Suprapubic skin (tissue), 3 donors: ENCODE measurements at regions not wholly inside any gene's neighbourhood (a gene's known extent, or its start where the extent isn't known, plus 50 kb on each side); places are given as distances from the start of the nearest gene placed in this dataset.

Experiments used
- EP300 ChIP-seq: sonication (generic); formaldehyde crosslinking; IDR thresholded peaks from one replicate; pipeline ENCODE4 v1.6.1; 2017; ENCODE audit warnings: antibody characterized with exemption
- POLR2A ChIP-seq, 2 donors: fragments of 450-650 bp; IDR thresholded peaks; one replicate each; pipeline ENCODE4 v1.6.1; 2017; ENCODE audit warnings: antibody characterized with exemption in 2 of 2, mild to moderate bottlenecking in 2 of 2, moderate library complexity in 2 of 2
- TF ChIP-seq, protein P1 (sequence below), 2 donors: fragments of 200-600 bp in 1 of 2; fragments of 450-650 bp in 1 of 2; sonication (generic) in 1 of 2; IDR thresholded peaks; one replicate each; pipeline ENCODE4 v1.5.1; 2016 to 2019; ENCODE audit warnings: antibody characterized with exemption in 2 of 2, mild to moderate bottlenecking in 1 of 2, moderate library complexity in 1 of 2

DNA sequence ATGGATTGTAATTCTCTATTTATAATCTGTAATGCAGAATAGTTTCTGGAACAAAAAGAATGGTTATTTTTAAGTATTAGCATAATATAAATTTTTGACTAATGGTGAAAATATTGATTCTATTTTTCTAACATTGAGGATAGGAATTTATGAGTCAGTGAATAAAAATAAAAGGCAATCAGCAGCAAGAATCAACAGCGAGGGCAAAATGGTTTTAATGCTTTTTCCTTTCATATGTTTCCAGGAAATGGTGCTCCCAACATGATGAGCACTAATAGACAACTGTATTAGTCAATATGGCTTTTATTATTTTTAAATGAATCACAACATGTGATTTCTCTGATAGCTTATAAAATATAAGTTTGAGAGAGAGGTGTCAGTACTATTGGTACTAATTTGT lies 90.7 kb upstream of the TFPI start:
- TF ChIP-seq, protein P1, sequence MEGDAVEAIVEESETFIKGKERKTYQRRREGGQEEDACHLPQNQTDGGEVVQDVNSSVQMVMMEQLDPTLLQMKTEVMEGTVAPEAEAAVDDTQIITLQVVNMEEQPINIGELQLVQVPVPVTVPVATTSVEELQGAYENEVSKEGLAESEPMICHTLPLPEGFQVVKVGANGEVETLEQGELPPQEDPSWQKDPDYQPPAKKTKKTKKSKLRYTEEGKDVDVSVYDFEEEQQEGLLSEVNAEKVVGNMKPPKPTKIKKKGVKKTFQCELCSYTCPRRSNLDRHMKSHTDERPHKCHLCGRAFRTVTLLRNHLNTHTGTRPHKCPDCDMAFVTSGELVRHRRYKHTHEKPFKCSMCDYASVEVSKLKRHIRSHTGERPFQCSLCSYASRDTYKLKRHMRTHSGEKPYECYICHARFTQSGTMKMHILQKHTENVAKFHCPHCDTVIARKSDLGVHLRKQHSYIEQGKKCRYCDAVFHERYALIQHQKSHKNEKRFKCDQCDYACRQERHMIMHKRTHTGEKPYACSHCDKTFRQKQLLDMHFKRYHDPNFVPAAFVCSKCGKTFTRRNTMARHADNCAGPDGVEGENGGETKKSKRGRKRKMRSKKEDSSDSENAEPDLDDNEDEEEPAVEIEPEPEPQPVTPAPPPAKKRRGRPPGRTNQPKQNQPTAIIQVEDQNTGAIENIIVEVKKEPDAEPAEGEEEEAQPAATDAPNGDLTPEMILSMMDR (IDR thresholded peaks at IDR 0.05): no peak
- TF ChIP-seq POLR2A (IDR thresholded peaks at IDR 0.05) (no peak), EP300 (no peak)
